HepG2 (cell line): ENCODE measurements at regions not wholly inside any gene's neighbourhood (a gene's known extent, or its start where the extent isn't known, plus 50 kb on each side); places are given as distances from the start of the nearest gene placed in this dataset.

ENCODE experiments used
- MAZ ChIP-seq, 2 experiments: sonication (generic) in 1 of 2; formaldehyde crosslinking in 1 of 2; IDR thresholded peaks; 2 replicates each; pipeline versions ENCODE4 v1.5.0 to v1.6.1; 2012 to 2020; ENCODE audit warnings: low read depth in 2 of 2, mild to moderate bottlenecking in 2 of 2, borderline replicate concordance in 1 of 2, improper control_type of control experiment in 1 of 2, low read length in 1 of 2, missing genetic modification reagents in 1 of 2, moderate library complexity in 1 of 2
- MTA1 ChIP-seq: sonication (generic); formaldehyde crosslinking; IDR thresholded peaks from 2 replicates; pipeline ENCODE4 v1.4.0; 2020; ENCODE audit warnings: missing genetic modification reagents, mild to moderate bottlenecking, borderline replicate concordance
- SNAPC5 ChIP-seq: sonication (generic); formaldehyde crosslinking; IDR thresholded peaks from 2 replicates; pipeline ENCODE4 v1.8.1; 2023; ENCODE audit warnings: mild to moderate bottlenecking, missing genetic modification reagents, borderline replicate concordance
- SPEN ChIP-seq: sonication (generic); formaldehyde crosslinking; IDR thresholded peaks from 2 replicates; pipeline ENCODE4 v1.5.1; 2020; ENCODE audit warnings: low read depth, mild to moderate bottlenecking, missing genetic modification reagents
- SUZ12 ChIP-seq: fragments of 150-350 bp; IDR thresholded peaks from 2 replicates; pipeline ENCODE4 v1.6.1; 2014; ENCODE audit warnings: low read depth, low read length
- XRCC5 ChIP-seq: fragments of 200-400 bp; formaldehyde crosslinking; optimal IDR thresholded peaks from 2 replicates; pipeline ENCODE3; 2017; ENCODE audit warnings: mild to moderate bottlenecking, low read length

GRCh38 chr4:35950442-35950841 lies 293.9 kb downstream of the ARAP2 start:
- TF ChIP-seq SNAPC5, result no peak
- TF ChIP-seq XRCC5, result no peak
- TF ChIP-seq SUZ12, result no peak
- TF ChIP-seq MAZ (IDR thresholded peaks at IDR 0.05; ENCODE audit: borderline replicate concordance, low read depth, low read length), result no peak
- TF ChIP-seq MAZ (CRISPR knock-in tag; IDR thresholded peaks at IDR 0.05; ENCODE audit: low read depth), result no peak
- no peak for TF ChIP-seq MTA1 (CRISPR knock-in tag)
- no peak for TF ChIP-seq SPEN
